Keratinocyte (primary cell): ENCODE measurements at regions not wholly inside any gene's neighbourhood (a gene's known extent, or its start where the extent isn't known, plus 50 kb on each side); places are given as distances from the start of the nearest gene placed in this dataset.

Experiments
- DNase-seq: peaks from one replicate; pipeline ENCODE4 v3.0.0-alpha.2; 2011; ENCODE audit warnings: low read depth, missing footprints, low spot score
- FAIRE-seq: peaks from 2 replicates; lab custom pipeline; 2011; peaks lifted over from hg19 to GRCh38; lab: Jason Lieb, UNC
- H2AFZ ChIP-seq: 2 replicates; pipeline ENCODE4 v1.6.0; 2012; ENCODE audit warnings: low read length, control low read depth, inconsistent platforms; ENCODE audit not compliant: control insufficient read depth
- H3K27ac ChIP-seq: 2 replicates; pipeline ENCODE4 v1.5.1; 2011; ENCODE audit warnings: low read length; ENCODE audit not compliant: control insufficient read depth, insufficient read depth
- H3K27me3 ChIP-seq: 3 replicates; pipeline ENCODE4 v1.6.0; 2011; ENCODE audit warnings: low read length; ENCODE audit not compliant: control insufficient read depth, insufficient read depth; ENCODE audit errors: extremely low read depth
- H3K36me3 ChIP-seq, 2 experiments: 2 replicates in 1 of 2; 3 replicates in 1 of 2; pipeline ENCODE4 v1.5.1; 2011; ENCODE audit warnings: low read length in 2 of 2, mild to moderate bottlenecking in 1 of 2; ENCODE audit not compliant: control insufficient read depth in 2 of 2, insufficient read depth in 2 of 2; ENCODE audit errors: extremely low read depth in 1 of 2
- H3K4me1 ChIP-seq: 3 replicates; pipeline ENCODE4 v1.5.1; 2011; ENCODE audit warnings: low read length; ENCODE audit not compliant: control insufficient read depth, insufficient read depth; ENCODE audit errors: extremely low read depth
- H3K4me2 ChIP-seq: 3 replicates; pipeline ENCODE4 v1.6.0; 2011; ENCODE audit warnings: low read depth, low read length; ENCODE audit not compliant: control insufficient read depth, insufficient read depth; ENCODE audit errors: extremely low read depth
- H3K4me3 ChIP-seq, 3 experiments: fragments of 200-600 bp in 1 of 3; sonication (generic) in 1 of 3; 2 replicates in 2 of 3; 3 replicates in 1 of 3; pipeline ENCODE4 v1.5.1; 2011 to 2016; ENCODE audit warnings: low read length in 3 of 3, mild to moderate bottlenecking in 3 of 3, control low read depth in 2 of 3, inconsistent platforms in 1 of 3, low read depth in 1 of 3, mixed read lengths in 1 of 3, mixed run types in 1 of 3, moderate library complexity in 1 of 3; ENCODE audit not compliant: control insufficient read depth in 2 of 3, insufficient read depth in 2 of 3; ENCODE audit errors: extremely low read depth in 1 of 3
- H3K79me2 ChIP-seq: 2 replicates; pipeline ENCODE4 v1.6.0; 2012; ENCODE audit warnings: low read length; ENCODE audit not compliant: control insufficient read depth, insufficient read depth
- H3K9ac ChIP-seq: 3 replicates; pipeline ENCODE4 v1.6.0; 2011; ENCODE audit warnings: low read length; ENCODE audit not compliant: control insufficient read depth, insufficient read depth; ENCODE audit errors: extremely low read depth
- H3K9me1 ChIP-seq: 3 replicates; pipeline ENCODE4 v1.6.0; 2011; ENCODE audit warnings: low read length; ENCODE audit not compliant: control insufficient read depth, insufficient read depth; ENCODE audit errors: extremely low read depth
- H3K9me3 ChIP-seq: 2 replicates; pipeline ENCODE4 v1.5.1; 2012; ENCODE audit warnings: low read depth, low read length; ENCODE audit not compliant: control insufficient read depth
- H4K20me1 ChIP-seq: 3 replicates; pipeline ENCODE4 v1.6.0; 2011; ENCODE audit warnings: low read length; ENCODE audit not compliant: control insufficient read depth, insufficient read depth; ENCODE audit errors: extremely low read depth
- EZH2 ChIP-seq: IDR thresholded peaks from one replicate; pipeline ENCODE4 v1.6.1; 2012; ENCODE audit warnings: inconsistent platforms, mild to moderate bottlenecking, low read length, moderate library complexity
- dilution Hi-C: fragments of 300-500 bp; cut with MboI; formaldehyde crosslinking; loops from one replicate; pipeline ENCODE4 v1.7.0; 2020; ENCODE audit warnings: low sequenced_read_pairs; ENCODE audit not compliant: extremely low pct_ligation_motif_present
- TF ChIP-seq, protein P1 (sequence below), 3 experiments: IDR thresholded peaks in 1 of 3; conservative IDR thresholded peaks in 1 of 3; optimal IDR thresholded peaks in 1 of 3; 2 replicates in 2 of 3; 3 replicates in 1 of 3; pipeline versions ENCODE3 to v1.5.1; 2011; ENCODE audit warnings: low read length in 3 of 3, mild to moderate bottlenecking in 3 of 3, moderate library complexity in 2 of 3, control low read depth in 1 of 3, inconsistent platforms in 1 of 3; ENCODE audit not compliant: insufficient read depth in 2 of 3; ENCODE audit errors: extremely low read depth in 1 of 3

DNA sequence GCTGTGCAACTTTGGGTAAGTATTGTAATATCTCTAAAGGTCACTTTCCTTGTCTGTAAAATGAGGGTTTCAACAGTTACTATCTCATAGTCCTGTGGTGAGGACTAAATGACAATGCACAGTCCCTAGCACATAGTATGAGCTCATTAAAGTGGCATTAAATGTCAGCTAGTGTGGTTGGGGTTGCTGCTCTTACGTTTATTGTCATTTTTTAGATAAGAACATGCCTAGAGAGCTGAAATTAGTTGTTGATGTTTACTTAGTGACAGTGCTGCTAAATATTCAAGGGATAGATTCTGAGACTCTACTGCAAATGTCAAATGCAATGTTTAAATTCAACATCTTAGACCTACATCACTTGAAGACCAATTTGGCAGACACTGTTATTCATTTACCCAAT lies 356.1 kb upstream of the ETAA1 start:
- no peaks in the 10 kb centered on the region for H3K9me1 ChIP-seq
- FAIRE-seq (no peak), DNase-seq (no peak)

DNA sequence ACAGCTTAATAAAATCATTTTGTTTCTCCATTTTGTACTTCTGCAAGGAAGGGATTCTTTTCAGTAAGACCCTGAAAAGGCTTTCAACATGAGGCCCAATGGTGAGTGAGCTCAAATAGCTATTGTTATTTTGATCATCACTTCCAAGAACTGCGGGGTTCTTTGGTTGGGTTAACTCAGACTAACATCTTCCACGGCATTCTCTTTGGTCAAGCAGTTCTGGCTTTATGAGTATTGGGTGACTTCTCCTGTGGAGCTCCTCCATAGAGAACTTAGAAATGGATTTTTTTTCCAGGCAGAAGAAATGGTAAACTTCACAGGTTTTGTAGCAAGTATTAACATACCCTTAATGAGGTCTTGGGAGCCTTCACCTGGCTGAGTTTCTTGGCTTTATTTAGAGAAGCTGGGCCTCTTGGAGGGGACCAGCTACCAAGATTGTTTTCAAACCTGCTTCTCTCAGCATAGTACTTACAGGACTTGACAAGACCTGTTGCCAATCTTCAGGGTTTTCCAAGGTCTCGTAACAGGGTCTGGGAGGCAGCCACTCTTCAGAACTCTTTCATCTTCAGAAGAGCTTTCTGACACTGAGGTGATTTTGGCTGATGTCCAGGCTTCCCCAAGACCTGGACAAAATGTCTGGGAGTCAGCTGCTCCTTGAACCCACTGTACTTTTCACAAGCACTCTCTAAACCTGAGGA lies 353.2 kb upstream of the ETAA1 start:
- Histone ChIP-seq H3K79me2 (no peaks in the 10 kb centered on the region), H3K36me3 (no peaks in the 10 kb centered on the region), H3K27me3 (no peaks in the 10 kb centered on the region), H3K9ac (no peak overlapping the region), H3K4me3 (no peak overlapping the region), H3K9me1 (no peaks in the 10 kb centered on the region), H4K20me1 (no peaks in the 10 kb centered on the region), H3K9me3 (no peaks in the 10 kb centered on the region), H3K4me2 (no peak overlapping the region), H3K27ac (no peak overlapping the region), H2AFZ (no peak overlapping the region), H3K4me1 (no peaks in the 10 kb centered on the region)
- TF ChIP-seq, protein P1, sequence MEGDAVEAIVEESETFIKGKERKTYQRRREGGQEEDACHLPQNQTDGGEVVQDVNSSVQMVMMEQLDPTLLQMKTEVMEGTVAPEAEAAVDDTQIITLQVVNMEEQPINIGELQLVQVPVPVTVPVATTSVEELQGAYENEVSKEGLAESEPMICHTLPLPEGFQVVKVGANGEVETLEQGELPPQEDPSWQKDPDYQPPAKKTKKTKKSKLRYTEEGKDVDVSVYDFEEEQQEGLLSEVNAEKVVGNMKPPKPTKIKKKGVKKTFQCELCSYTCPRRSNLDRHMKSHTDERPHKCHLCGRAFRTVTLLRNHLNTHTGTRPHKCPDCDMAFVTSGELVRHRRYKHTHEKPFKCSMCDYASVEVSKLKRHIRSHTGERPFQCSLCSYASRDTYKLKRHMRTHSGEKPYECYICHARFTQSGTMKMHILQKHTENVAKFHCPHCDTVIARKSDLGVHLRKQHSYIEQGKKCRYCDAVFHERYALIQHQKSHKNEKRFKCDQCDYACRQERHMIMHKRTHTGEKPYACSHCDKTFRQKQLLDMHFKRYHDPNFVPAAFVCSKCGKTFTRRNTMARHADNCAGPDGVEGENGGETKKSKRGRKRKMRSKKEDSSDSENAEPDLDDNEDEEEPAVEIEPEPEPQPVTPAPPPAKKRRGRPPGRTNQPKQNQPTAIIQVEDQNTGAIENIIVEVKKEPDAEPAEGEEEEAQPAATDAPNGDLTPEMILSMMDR (optimal IDR thresholded peaks at IDR 0.05 in 1 of 3, IDR thresholded peaks at IDR 0.05 in 1 of 3, conservative IDR thresholded peaks at IDR 0.05 in 1 of 3; ENCODE audit: extremely low read depth in 1 of 3, insufficient read depth in 2 of 3, low read length in 3 of 3): no peak
- TF ChIP-seq EZH2: no peak
- FAIRE-seq (no peak), DNase-seq (no peak)
- dilution Hi-C loops: no loop called here

More for the DNA sequence above, 356.1 kb upstream of the ETAA1 start:
- no peaks in the 10 kb centered on the region for H3K36me3 ChIP-seq
- no peaks in the 10 kb centered on the region for H3K27me3 ChIP-seq
- H3K4me3 ChIP-seq: no peak overlapping the region
- H3K79me2 ChIP-seq: no peaks in the 10 kb centered on the region
- no peak overlapping the region for H3K4me2 ChIP-seq
- dilution Hi-C loops: no loop called here
- TF ChIP-seq, protein P1 (optimal IDR thresholded peaks at IDR 0.05 in 1 of 3, IDR thresholded peaks at IDR 0.05 in 1 of 3, conservative IDR thresholded peaks at IDR 0.05 in 1 of 3; ENCODE audit: extremely low read depth in 1 of 3, insufficient read depth in 2 of 3, low read length in 3 of 3): no peak
- no peak for TF ChIP-seq EZH2
- no peaks in the 10 kb centered on the region for H3K9me3 ChIP-seq
- no peak overlapping the region for H2AFZ ChIP-seq
- no peak overlapping the region for H3K27ac ChIP-seq
- no peaks in the 10 kb centered on the region for H4K20me1 ChIP-seq
- no peak overlapping the region for H3K9ac ChIP-seq
- H3K4me1 ChIP-seq: no peaks in the 10 kb centered on the region
